OCI-LY1 (cell line): ENCODE measurements at regions not wholly inside any gene's neighbourhood (a gene's known extent, or its start where the extent isn't known, plus 50 kb on each side); places are given as distances from the start of the nearest gene placed in this dataset.

Experiments used
- H2AFZ ChIP-seq: fragments of 200-600 bp; sonication (generic), shearing (Covaris generic); 2 replicates; pipeline ENCODE4 v1.6.0; 2014; ENCODE audit warnings: antibody characterized with exemption, mild to moderate bottlenecking, low read length
- H3F3A ChIP-seq: fragments of 200-600 bp; sonication (generic), shearing (Covaris generic); 2 replicates; pipeline ENCODE4 v1.6.0; 2014; ENCODE audit warnings: mild to moderate bottlenecking, antibody characterized with exemption, low read length, moderate library complexity; ENCODE audit not compliant: insufficient read depth
- H3K27ac ChIP-seq: fragments of 200-600 bp; sonication (generic); 2 replicates; pipeline ENCODE4 v1.5.1; 2014; ENCODE audit warnings: low read length, mixed run types, mild to moderate bottlenecking, low read depth; ENCODE audit not compliant: poor library complexity, severe bottlenecking
- H3K27me3 ChIP-seq: fragments of 200-600 bp; sonication (generic); 2 replicates; pipeline ENCODE4 v1.6.0; 2014; ENCODE audit warnings: antibody characterized with exemption, mild to moderate bottlenecking, low read length, moderate library complexity; ENCODE audit not compliant: insufficient read depth
- H3K36me3 ChIP-seq: fragments of 200-600 bp; sonication (generic); 2 replicates; pipeline ENCODE4 v1.6.1; 2014; ENCODE audit warnings: mild to moderate bottlenecking, antibody characterized with exemption, low read length, moderate library complexity, mixed read lengths; ENCODE audit not compliant: insufficient read depth
- H3K4me1 ChIP-seq: fragments of 200-600 bp; sonication (generic); 2 replicates; pipeline ENCODE4 v1.5.1; 2014; ENCODE audit warnings: mild to moderate bottlenecking, low read length, moderate library complexity; ENCODE audit not compliant: insufficient read depth, severe bottlenecking
- H3K4me2 ChIP-seq: fragments of 200-600 bp; sonication (generic), shearing (Covaris generic); 2 replicates; pipeline ENCODE4 v1.6.1; 2014; ENCODE audit warnings: low read length
- H3K4me3 ChIP-seq: fragments of 200-600 bp; sonication (generic); 2 replicates; pipeline ENCODE4 v1.5.1; 2014; ENCODE audit warnings: low read length, low read depth, mild to moderate bottlenecking, mixed read lengths; ENCODE audit not compliant: poor library complexity, severe bottlenecking
- H3K79me2 ChIP-seq: fragments of 200-600 bp; shearing (Covaris generic); 2 replicates; pipeline ENCODE4 v1.6.1; 2016; ENCODE audit warnings: mixed run types, low read length, mixed read lengths; ENCODE audit not compliant: insufficient read depth
- H3K9ac ChIP-seq: fragments of 200-600 bp; sonication (generic), shearing (Covaris generic); 2 replicates; pipeline ENCODE4 v1.6.1; 2014; ENCODE audit warnings: mild to moderate bottlenecking, low read length, mixed read lengths
- H3K9me2 ChIP-seq: fragments of 200-600 bp; sonication (generic), shearing (Covaris generic); 2 replicates; pipeline ENCODE4 v1.6.1; 2014; ENCODE audit warnings: low read depth, mild to moderate bottlenecking, low read length, mixed read lengths
- H3K9me3 ChIP-seq: fragments of 200-600 bp; shearing (Covaris generic); 2 replicates; pipeline ENCODE4 v1.6.1; 2014; ENCODE audit warnings: low read length, mixed read lengths
- H4K20me1 ChIP-seq: fragments of 200-600 bp; sonication (generic), shearing (Covaris generic); 2 replicates; pipeline ENCODE4 v1.6.0; 2016; ENCODE audit warnings: mild to moderate bottlenecking, low read length; ENCODE audit not compliant: insufficient read depth
- EZH2 ChIP-seq: fragments of 200-600 bp; sonication (generic), shearing (Covaris generic); IDR thresholded peaks from 2 replicates; pipeline ENCODE4 v1.8.0; 2017; ENCODE audit warnings: borderline replicate concordance, mixed run types, mild to moderate bottlenecking, antibody characterized with exemption, low read length, moderate library complexity, mixed read lengths
- TF ChIP-seq, protein P1 (sequence below): fragments of 200-600 bp; sonication (generic), shearing (Covaris generic); IDR thresholded peaks from 2 replicates; pipeline ENCODE4 v1.5.1; 2017; ENCODE audit warnings: mild to moderate bottlenecking, antibody characterized with exemption, low read length, moderate library complexity, mixed read lengths

DNA sequence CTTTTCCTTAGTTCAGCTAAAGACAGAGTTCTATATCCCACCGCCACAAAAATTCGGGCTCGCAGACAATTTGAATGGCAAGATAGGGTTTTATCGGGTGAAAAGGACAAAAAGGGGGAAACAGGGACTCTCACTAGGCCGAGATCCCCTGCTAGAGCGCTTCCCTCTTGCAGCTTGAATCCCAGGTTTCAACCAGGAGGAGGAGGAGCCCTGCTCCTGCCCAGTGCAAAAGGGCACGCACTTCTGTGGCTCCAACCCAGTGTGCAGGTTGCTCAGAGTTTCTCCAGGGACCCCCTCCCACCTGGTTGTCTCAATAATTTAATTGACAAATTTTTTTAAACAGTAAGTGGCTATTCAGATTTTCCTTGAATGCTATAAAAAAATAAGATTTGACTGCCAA lies 152.6 kb upstream of the LUZP2 start:
- no peaks in the 10 kb centered on the region for H3K79me2 ChIP-seq
- no peak overlapping the region for H3K27ac ChIP-seq
- no peaks in the 10 kb centered on the region for H3F3A ChIP-seq
- no peaks in the 10 kb centered on the region for H3K27me3 ChIP-seq
- no peak overlapping the region for H3K4me2 ChIP-seq
- no peaks in the 10 kb centered on the region for H3K9me3 ChIP-seq
- H3K4me1 ChIP-seq, result no peaks in the 10 kb centered on the region
- TF ChIP-seq, protein P1, sequence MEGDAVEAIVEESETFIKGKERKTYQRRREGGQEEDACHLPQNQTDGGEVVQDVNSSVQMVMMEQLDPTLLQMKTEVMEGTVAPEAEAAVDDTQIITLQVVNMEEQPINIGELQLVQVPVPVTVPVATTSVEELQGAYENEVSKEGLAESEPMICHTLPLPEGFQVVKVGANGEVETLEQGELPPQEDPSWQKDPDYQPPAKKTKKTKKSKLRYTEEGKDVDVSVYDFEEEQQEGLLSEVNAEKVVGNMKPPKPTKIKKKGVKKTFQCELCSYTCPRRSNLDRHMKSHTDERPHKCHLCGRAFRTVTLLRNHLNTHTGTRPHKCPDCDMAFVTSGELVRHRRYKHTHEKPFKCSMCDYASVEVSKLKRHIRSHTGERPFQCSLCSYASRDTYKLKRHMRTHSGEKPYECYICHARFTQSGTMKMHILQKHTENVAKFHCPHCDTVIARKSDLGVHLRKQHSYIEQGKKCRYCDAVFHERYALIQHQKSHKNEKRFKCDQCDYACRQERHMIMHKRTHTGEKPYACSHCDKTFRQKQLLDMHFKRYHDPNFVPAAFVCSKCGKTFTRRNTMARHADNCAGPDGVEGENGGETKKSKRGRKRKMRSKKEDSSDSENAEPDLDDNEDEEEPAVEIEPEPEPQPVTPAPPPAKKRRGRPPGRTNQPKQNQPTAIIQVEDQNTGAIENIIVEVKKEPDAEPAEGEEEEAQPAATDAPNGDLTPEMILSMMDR, result no peak
- TF ChIP-seq EZH2, result no peak
- H2AFZ ChIP-seq, result no peak overlapping the region
- no peak overlapping the region for H3K9ac ChIP-seq
- H3K9me2 ChIP-seq, result no peaks in the 10 kb centered on the region
- no peaks in the 10 kb centered on the region for H4K20me1 ChIP-seq
- no peak overlapping the region for H3K4me3 ChIP-seq
- no peaks in the 10 kb centered on the region for H3K36me3 ChIP-seq

DNA sequence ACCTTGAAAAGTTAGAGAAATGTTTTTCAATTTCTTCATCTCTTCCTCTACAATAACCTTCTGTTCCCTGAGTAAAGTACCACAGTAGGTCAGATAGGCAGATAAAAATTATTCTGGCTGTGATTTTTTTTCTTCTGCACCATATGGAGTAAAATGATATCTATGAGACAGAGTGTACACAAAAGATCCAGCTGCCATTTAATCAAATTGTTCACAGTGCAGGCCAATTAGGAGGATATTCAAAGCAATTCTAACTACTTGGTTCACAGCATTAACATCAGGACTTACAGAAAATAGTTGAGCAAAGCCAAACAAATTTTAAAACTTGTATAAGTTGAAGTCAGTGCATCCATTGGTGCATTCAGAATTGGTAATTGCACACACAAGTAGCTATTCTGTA lies 147.9 kb upstream of the LUZP2 start:
- no peaks in the 10 kb centered on the region for H3F3A ChIP-seq
- no peaks in the 10 kb centered on the region for H3K36me3 ChIP-seq
- TF ChIP-seq, protein P1, result no peak
- TF ChIP-seq EZH2, result no peak

DNA sequence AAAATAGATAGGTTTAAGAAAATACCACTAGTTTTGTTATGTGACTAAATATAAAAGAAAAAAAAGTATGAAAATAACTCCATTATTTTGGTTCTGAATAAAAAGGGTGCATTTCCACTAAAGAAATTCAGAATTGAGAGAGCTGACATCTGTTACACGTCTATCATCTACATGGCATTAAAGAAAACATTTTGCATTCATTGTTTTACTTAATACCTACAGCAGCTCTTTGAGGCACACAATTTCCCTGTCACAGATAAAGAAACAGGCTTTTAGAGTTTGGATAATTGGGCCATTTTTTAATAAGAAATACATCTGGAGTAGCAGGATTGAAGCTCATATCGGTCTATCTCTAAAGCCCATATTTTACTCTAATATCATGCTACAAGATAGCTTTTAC lies 145.7 kb upstream of the LUZP2 start:
- no peak overlapping the region for H2AFZ ChIP-seq
- no peaks in the 10 kb centered on the region for H3K36me3 ChIP-seq
- H3K27me3 ChIP-seq, result no peaks in the 10 kb centered on the region
- H3K4me3 ChIP-seq, result no peak overlapping the region
- H3K9ac ChIP-seq, result no peak overlapping the region
- H4K20me1 ChIP-seq, result no peaks in the 10 kb centered on the region
- no peak overlapping the region for H3K27ac ChIP-seq
- H3K4me1 ChIP-seq, result no peaks in the 10 kb centered on the region
- TF ChIP-seq EZH2, result no peak
- TF ChIP-seq, protein P1, result no peak
- H3K9me3 ChIP-seq, result no peaks in the 10 kb centered on the region
- H3K79me2 ChIP-seq, result no peaks in the 10 kb centered on the region
- no peak overlapping the region for H3K4me2 ChIP-seq
- no peaks in the 10 kb centered on the region for H3K9me2 ChIP-seq
- no peaks in the 10 kb centered on the region for H3F3A ChIP-seq

More for the DNA sequence above, 147.9 kb upstream of the LUZP2 start:
- no peak overlapping the region for H3K9ac ChIP-seq
- no peak overlapping the region for H3K27ac ChIP-seq
- no peaks in the 10 kb centered on the region for H3K9me2 ChIP-seq
- H3K9me3 ChIP-seq, result no peaks in the 10 kb centered on the region
- H3K79me2 ChIP-seq, result no peaks in the 10 kb centered on the region
- no peak overlapping the region for H2AFZ ChIP-seq
- H3K4me2 ChIP-seq, result no peak overlapping the region
- no peaks in the 10 kb centered on the region for H3K4me1 ChIP-seq
- no peaks in the 10 kb centered on the region for H4K20me1 ChIP-seq
- H3K27me3 ChIP-seq, result no peaks in the 10 kb centered on the region
- no peak overlapping the region for H3K4me3 ChIP-seq
